Left renal pelvis (tissue), 4 donors: ENCODE measurements at regions not wholly inside any gene's neighbourhood (a gene's known extent, or its start where the extent isn't known, plus 50 kb on each side); places are given as distances from the start of the nearest gene placed in this dataset.

Experiments
- DNase-seq, 4 donors: peaks; one replicate each; pipeline ENCODE4 v3.0.0-alpha.2; 2013; ENCODE audit warnings: low read depth in 4 of 4, low spot score in 3 of 4

- DNase-seq = no peak
Observed at GRCh38 chr1:38279148-38279547, 232.6 kb upstream of the POU3F1 start.

- DNase-seq = no peak
Observed at GRCh38 chr1:38277646-38278045, 231.1 kb upstream of the POU3F1 start.

GRCh38 chr1:38275960-38276359, 229.4 kb upstream of the POU3F1 start:
- DNase-seq = no peak

- peak in 2 of 4 donors; percentile 24 to 31 for DNase-seq
Observed at GRCh38 chr1:38274974-38275373, 228.4 kb upstream of the POU3F1 start.

- DNase-seq = no peak
Observed at GRCh38 chr1:38273196-38273804, 226.7 kb upstream of the POU3F1 start.

- DNase-seq = no peak
Observed at GRCh38 chr1:38272515-38272914, 225.9 kb upstream of the POU3F1 start.

- DNase-seq = no peak
Observed at GRCh38 chr1:38270849-38271633, 224.4 kb upstream of the POU3F1 start.

- peak in 1 of 4 donors; percentile 39 for DNase-seq
Observed at GRCh38 chr1:38269923-38270848, 223.6 kb upstream of the POU3F1 start.

GRCh38 chr1:38268226-38268625, 221.6 kb upstream of the POU3F1 start:
- no peak for DNase-seq

- no peak for DNase-seq
Observed at GRCh38 chr1:38267037-38268036, 220.7 kb upstream of the POU3F1 start.

GRCh38 chr1:38266197-38266520, 219.6 kb upstream of the POU3F1 start:
- DNase-seq = no peak

GRCh38 chr1:38265293-38266196, 219.0 kb upstream of the POU3F1 start:
- no peak for DNase-seq

- no peak for DNase-seq
Observed at GRCh38 chr1:38263438-38263837, 216.8 kb upstream of the POU3F1 start.

- no peak for DNase-seq
Observed at GRCh38 chr1:38261574-38261973, 215.0 kb upstream of the POU3F1 start.

GRCh38 chr1:38258085-38258627, 211.6 kb upstream of the POU3F1 start:
- no peak for DNase-seq

- DNase-seq = no peak
Observed at GRCh38 chr1:38257374-38257773, 210.8 kb upstream of the POU3F1 start.

GRCh38 chr1:38256072-38256471, 209.5 kb upstream of the POU3F1 start:
- no peak for DNase-seq

GRCh38 chr1:38253314-38253713, 206.7 kb upstream of the POU3F1 start:
- DNase-seq = no peak

GRCh38 chr1:38250356-38250755, 203.8 kb upstream of the POU3F1 start:
- DNase-seq = no peak
